HG03432 (cell line): ENCODE measurements at regions not wholly inside any gene's neighbourhood (a gene's known extent, or its start where the extent isn't known, plus 50 kb on each side); places are given as distances from the start of the nearest gene placed in this dataset.

Experiments
- ATAC-seq: cut with Tn5 transposase; IDR thresholded peaks from one replicate; pipeline ENCODE4 v1.9.1; 2021; ENCODE audit warnings: mild to moderate bottlenecking, moderate library complexity; ENCODE audit not compliant: unreplicated experiment

DNA sequence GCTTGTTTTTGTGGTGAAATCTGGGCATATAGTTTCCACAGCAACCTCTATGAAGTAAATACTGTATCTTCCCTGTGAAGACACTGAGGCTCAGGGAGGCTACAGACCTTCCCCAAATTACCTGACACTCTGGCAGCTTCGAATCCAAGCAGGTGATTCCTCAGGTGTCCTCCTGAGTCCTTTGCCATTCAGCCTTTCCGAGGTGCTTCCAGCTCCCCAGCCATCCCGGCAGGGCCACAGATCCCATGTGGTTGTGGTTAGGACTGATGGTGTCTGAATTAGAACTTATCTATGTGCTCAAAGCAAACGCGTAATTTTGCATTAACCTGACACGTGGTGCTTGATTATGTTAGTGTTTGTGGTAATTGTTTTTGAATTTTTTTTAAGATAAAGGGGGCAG, 785.6 kb downstream of the BRD1 start:
- no peak for ATAC-seq

DNA sequence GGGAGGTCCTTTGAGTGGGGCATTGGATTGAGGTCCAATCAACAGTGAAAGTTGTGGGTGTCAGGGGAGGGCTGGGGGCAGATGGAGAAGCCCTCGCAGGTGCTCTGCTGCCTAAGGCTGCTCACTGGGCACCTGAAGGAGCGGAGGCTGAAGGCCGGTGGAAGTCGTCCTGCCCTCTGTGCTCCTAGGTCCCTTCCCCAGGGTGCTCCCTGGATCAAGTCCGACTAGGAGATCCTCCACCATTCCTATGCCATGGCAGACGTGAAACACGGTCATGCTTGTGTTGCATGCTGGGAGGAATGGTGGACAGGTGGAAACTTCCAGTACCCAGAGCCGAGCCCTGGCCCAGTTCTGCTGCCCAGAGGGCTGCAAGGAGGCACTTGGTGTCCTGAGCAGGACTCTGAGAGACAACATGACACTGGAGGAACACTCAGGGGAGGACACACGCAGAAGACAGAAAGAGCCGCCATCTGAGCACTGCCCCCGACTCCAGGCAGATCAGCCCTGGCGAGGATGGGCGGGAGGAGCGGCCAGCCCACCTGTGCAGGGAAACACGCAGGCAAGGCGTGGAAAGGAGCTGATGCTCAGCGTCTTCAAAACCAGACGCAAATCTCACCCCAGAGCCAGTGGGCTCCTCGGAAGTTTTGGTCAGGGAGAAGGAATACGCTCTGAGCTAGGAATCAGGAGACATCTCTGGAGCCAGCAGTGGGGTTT, 786.8 kb downstream of the BRD1 start:
- ATAC-seq = no peak

DNA sequence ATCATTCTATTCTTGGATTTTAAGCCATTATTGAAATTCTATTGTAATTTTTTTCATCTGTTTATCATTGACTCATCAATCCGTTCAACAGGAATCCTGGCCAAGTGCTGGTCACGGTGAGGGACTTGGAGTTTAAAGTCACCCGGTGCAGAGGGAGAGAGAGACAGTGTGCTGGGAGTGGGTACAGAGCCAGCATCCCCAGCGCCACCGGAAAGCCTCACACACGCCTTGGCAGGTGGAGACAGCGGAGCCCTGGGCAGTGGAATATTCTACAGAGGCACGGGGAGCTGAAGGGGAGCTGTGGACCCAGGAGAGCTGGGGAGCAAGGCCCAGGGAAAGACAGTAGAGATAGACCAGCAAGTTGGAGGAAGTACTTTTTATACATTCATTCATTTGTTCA, 787.6 kb downstream of the BRD1 start:
- no peak for ATAC-seq

DNA sequence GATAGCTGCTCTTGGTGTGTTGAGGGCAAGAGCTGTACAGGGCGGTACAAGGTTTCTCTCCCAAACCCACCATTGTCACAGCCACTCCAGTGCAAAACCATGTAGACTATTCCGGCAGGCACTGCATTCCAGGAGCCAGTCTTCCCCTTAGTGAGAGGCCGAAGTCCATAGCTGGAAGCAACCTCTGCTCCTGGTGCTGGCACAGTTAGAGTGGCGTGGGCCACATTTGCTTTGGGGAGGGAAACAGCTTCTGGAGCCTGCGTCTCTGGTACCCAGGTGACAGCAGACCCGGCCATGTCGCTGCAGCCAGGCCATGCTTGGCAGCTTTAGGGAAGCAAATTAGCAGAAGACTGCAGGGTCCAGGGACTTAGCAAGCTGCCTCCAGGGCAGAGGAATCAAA, 788.0 kb downstream of the BRD1 start:
- no peak for ATAC-seq

DNA sequence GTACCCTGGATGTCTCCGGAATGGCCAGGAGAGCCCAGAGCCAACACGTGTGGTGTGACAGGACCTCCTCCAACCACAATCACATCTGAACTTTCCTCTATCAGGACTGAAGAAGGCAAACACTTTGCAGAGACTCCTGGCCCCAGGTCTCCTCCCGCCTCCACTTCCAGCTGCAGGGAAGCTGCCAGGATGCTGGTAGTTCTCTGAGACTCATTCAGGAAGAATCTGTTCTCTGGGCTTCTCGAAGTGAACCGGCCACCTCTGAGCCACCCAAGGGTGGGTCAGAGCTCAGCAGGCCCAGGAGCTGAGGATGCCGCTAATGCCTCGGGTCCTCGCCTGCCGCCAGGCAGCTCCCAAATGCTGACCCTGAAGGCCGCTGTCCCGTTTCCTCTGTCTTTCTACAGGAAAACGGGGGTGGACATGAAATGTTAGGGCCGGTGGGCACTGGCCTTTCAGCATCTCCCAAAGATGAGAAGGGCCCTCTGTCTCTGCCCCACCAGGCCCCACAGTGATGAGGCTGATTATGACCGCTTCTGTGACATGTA, 789.9 kb downstream of the BRD1 start:
- ATAC-seq = no peak

DNA sequence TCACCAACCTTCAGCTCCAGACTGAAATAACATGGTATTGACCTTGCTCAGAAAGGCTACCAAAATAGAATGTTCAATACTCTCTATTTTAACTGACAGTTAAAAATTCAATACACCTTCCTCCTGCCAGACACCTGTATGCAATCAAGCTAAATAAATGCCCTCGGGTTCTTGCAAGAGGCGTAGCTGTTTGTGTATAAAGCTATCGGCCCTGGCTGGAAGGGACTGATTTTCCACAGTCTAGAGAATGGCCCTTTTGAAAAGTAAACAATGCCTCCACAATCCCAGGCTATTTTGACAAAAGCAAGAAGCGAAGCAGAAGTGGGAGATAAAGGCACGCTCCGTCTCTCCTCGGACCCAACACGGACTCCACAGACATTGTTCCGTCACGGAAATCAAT, 791.2 kb downstream of the BRD1 start:
- ATAC-seq = no peak

DNA sequence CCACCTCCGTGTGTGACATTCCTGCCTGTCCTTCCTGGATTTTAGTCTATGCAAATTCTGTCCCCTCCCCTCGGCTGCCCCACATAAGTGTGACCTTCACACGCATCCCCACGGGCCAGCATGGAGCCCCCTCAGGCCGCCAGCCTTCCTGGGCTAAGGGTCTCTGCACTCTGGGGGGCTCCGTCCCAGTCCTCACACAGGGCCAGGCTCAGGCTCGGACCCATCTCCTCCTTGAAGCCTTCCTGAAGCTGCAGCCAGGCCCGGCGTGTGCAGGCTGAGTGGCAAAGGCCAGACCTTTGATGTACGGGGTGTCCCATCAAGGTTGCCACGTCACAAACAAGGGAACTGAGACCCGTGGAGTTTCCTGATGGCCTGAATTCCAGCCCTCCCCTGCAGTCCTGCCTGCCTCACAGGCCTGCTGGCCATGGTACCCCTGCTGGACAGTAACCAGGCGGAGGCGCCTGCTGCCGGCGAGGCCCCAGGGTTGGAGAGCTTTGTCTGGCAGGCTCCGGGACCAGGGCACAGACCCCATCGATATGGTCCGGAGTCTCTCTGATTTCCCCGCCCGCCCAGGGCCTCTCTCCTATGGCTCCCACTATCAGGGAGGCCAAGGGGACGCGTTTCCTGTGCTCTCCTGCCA, 791.7 kb downstream of the BRD1 start:
- ATAC-seq = no peak

DNA sequence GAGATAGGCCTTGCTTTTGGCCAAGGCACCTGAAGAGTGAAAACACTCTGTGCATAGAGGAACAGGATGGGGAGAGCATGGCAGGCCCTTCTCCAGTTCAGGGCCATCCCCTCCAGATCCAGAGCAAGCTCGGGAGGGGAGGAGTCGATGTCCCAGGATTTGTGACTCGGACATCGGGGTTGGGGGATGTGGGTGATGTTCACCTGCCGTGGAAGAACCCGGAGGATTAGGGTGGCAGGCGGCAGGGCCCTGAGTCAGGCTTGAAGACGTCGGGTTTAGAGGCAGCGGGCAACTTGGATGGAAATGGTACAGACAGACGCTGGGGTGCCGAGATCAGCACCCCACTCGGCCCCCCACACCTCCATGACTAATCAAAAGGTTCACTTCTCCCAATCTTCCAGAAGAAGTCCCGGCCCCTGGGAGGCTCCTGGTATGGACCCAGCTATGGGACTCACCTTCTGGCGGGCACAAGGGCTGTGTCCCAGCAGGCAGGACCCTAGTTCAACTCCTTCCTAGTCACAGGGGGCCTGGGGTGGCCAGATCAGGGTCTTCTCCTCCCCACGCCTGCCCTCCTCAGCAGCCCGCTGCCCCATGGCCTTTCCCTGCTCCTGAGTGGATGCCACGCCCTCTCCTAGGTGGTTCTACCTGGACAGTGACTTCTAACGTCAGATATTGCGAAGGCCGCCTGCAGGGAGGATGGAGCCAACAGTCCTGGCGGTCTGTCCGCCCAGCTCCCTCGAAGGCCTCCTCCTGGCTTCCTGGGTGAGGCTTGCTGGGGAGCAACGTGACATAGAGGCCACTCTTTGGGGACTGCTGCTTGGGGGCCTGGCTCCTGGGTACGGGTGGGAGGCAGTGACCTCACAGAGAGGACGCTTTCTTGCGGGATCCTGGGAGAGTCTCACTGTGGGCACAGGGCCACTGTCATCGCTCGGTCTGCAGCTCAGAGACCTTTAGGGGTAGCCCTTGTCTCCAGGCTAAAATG, 792.5 kb downstream of the BRD1 start:
- ATAC-seq = no peak

DNA sequence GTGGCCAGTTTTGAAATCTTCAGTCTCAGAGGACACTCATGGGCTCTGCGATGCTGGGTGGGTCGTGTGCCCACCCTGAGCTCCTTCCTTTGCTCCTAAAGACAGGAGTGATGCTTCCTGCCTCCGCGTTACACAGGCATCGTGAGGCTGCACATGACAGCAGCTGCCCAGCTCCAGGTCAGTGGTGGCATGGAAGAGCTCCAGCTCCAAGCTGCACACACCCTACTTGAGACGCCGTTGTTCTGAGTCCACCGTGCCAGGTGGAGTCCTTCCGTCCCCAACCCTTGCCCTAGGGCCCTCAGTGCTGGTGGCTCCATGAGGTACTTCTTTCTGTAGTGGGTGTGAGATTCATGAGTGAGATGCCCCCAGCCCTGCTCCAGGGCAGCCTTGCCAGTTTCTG, 794.1 kb downstream of the BRD1 start:
- no peak for ATAC-seq

DNA sequence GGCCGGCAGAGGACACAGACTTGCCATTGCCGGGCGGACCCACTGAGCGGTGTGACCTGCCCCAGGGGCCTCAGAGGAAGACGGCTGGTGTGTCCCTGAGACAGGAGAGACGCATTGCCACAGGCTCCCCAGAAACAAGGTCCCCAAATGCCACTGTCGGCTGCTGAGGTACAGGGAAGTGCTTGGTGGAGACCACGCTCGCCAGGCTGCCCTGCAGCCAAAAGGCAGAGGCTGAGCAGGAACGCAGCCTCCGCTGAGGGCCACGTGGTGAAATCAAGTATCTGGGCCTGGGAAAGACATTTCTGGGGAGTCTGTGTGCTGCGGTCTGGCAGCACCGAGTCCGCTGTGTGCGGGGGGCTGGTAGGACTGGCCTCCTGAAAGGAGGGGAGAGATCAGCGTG, 794.9 kb downstream of the BRD1 start:
- ATAC-seq = no peak

DNA sequence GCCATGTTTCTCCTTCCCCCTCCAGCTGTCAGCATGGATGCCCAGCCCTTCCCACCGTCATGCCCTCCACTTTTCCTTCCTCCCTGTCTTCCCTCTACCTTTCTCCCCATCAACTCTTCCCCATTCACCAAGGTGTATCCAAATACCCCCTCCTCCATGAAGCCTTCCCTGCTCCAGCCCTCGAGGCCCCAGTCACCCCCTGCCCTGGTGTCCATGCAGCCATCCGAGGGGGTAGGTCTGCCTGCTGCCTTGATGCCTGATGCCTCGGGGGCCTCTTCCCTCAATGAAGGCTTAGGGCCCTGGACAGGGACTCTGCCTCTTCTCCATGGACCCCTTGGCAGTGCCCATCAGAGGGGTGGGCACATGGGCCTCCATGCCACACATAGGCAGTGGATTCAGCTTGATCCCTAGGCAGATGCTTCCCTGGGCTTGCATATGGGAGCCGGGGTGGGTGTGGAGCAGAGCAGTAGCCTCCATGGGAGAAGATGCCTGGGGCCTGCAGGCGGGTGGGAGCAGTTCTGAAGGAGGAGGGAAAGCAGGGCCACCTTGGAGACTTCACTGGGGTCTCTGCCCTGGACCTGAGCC, 795.8 kb downstream of the BRD1 start:
- no peak for ATAC-seq

DNA sequence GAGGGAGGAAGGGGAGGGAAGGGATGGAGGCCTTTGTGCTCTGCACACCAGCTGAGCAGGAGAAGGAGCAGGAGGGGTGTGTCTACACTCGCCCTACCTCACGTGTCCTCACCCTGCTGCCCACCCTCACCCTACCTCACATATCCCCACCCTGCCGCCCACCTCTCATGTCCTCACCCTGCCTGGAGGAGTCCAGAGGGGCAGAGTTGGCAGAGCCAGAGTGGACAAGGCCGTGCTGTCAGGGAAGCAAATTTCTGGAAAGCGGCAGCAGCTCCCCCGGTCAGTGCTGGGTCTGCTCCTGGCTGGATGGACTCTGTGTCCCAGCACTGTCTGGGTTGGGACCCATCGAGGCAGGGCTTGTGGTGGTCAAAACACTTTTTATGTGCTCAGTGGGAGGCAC, 799.6 kb downstream of the BRD1 start:
- ATAC-seq = no peak

DNA sequence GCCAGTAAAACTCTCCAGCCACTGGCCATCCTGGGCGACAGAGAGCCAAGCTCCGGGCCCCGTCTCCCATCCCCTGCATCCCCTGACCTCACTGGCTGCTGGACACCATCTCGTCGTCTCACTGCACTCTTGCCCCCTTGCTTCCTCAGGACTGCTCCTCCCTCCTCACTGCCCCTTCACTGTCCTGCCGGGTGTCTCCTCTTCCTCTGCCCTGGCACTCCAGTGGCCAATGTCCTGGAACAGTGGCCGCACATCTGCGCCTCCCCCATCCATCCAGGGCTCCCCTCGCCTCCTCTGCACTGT, 800.4 kb downstream of the BRD1 start:
- no peak for ATAC-seq

DNA sequence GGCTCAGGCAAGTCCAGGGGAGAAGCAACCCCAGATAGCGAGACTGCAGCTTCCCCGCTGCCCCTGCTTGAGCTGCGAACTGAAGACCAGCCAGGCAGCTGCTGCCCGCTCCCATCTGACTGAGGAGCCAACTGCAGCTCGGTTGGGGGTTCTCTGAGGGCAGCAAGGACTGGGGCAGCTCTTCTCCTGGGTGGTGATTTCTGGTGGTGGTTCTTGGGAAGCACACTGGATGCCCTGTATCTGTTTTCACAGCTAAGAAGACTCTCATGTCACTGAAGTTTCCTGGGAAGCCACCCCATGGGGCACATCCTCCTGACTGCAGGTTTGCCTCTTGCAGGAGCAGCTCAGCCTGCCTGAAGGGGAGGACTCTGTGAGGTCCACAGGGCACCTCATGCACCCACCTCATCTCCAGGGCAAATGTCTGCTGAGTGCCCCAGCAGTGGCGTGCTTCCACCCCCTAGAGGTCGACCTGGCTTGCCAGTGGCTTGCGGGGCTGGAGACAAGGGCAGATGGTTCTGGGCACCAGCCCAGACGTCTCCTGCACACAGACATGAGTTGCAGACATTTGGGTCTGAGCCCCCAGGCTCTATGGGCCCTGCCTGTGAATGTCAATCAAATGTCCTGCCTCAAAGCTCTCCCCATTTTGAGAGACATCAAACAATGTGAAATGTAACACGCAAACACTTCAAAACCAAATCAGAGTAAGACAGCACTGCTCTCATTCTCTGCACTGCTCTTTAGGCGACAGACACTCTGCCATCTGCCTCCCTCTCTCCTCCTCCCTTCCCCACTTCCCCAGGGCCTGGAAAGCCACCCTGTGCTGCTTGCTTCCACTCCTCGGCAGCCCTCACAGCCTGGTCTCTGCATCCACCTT, 800.9 kb downstream of the BRD1 start:
- no peak for ATAC-seq

DNA sequence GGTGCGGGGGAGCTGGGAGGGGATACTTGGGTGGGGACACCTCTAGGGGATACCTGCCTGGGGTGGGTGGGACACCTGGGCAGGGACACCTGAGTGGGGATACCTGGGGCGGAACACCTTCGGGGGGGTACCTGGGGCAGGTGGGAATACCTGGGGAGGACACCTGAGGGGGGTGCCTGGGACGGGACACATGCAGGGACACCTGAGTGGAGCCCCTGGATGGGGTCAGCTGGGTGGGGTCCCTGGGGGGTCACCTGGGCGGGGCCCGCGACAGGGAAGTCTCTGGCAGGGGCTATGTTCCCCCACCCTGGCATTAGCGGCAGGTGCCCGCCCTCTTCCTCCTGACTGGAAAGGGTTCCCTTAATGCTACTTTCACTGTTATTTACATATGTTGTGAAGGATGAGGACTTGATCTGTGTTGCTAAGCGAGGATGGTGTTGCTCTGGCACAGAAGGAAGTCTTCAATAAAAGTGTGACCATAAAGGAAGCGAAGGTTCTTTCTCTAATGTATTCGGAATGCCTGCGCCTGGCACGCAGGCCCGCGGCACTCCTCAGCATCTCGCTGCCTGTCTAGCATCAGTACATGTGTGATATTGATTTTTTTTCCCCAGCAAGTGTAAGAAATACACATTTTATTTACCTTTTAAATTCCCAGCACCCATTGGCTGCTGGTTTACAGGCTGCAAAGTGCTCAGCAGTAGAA, 801.7 kb downstream of the BRD1 start:
- ATAC-seq = no peak

DNA sequence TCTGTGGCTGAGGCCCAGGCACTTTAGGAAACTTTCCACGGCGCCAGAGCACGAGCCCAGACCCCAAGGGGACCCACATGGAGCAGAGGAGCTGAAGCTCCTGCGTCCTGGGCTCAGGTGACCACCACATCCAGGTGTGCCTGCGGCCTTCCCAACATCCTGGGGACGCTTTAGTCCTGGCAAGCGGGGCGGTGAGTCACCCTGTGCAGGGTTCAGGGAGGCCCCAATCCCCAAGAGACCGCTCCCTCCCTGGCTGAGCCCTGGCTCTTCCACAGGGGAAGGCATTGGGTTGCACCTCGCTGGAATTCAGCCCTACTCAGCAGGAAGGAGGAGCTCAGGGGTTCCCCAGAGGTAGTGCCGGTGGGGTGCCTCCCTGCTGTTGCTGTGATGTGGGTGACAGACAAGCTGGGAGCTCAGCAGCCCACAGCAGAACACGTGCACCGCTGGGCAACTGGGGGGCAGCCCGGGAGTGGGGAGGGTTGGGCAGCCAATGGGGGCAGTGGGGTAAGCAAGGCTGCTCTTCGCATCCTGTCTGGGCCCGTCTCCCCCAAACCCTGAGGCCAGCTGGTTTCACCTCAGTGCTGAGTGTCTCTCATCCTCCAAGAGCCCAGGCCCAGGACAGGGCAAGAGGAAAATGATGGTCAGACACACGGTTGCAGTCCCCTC, 802.8 kb downstream of the BRD1 start:
- no peak for ATAC-seq

DNA sequence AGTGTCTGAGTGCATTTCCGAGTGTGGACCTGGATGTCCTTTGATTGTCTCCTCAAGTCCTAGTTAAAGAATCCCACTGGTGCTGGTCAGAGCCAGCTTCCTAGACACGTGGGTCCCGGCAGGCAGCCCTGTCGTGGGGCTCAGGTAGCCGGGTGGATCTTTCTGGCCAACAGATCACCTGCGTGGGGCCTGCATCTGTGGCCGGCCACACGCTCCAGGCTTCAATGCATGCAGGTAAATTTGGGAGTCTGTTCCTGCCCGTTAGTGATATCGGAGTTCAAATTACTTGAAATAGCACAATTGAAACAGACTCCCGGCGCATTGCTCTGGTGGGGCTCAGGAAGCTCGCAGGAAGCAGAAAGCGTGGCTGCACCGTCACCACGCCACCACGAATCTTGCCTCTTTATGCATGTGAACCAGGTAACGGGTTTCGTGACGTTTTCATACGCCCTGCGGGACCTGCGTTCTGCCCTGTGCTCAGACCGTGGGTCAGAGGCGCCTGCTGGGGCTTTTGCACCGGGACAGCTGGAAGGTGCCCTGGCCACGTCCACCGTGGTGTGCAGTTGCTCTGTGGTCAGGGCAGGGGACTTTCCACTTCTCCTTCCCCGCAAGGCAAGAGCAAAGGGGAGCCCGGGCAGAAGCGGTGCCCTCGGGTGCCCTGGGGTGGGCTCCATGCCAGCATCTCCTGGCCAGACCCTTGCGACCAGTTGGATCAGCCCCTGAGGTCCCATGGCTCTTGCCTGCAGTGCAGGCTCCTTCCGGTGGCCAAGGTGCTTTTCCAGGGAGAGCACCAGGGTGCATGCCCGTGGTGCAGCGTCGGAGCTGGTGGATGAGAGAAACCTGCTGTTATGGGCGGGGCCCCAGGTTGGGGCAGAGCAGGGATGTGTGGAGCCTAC, 803.5 kb downstream of the BRD1 start:
- no peak for ATAC-seq
